Ammon's horn (tissue), 1 donor: ENCODE measurements at regions not wholly inside any gene's neighbourhood (a gene's known extent, or its start where the extent isn't known, plus 50 kb on each side); places are given as distances from the start of the nearest gene placed in this dataset.
"Not testable (repeated sequence)": the region's sequence is repeated elsewhere in the genome, so short reads cannot be mapped to it uniquely, and the experiment has no call there.

ENCODE experiments used
- DNase-seq: peaks from one replicate; pipeline ENCODE4 v3.0.0-alpha.2; 2016; ENCODE audit warnings: low spot score

DNA sequence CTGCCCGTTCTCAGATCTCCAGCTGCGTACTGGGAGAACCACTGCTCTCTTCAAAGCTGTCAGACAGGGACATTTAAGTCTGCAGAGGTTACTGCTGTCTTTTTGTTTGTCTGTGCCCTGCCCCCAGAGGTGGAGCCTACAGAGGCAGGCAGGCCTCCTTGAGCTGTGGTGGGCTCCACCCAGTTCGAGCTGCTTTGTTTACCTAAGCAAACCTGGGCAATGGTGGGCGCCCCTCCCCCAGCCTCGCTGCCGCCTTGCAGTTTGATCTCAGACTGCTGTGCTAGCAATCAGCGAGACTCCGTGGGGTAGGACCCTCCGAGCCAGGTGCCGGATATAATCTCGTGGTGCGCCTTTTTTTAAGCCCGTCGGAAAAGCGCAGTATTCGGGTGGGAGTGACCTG lies 66.2 kb upstream of the GPR141 start:
- DNase-seq: not testable (repeated sequence)

DNA sequence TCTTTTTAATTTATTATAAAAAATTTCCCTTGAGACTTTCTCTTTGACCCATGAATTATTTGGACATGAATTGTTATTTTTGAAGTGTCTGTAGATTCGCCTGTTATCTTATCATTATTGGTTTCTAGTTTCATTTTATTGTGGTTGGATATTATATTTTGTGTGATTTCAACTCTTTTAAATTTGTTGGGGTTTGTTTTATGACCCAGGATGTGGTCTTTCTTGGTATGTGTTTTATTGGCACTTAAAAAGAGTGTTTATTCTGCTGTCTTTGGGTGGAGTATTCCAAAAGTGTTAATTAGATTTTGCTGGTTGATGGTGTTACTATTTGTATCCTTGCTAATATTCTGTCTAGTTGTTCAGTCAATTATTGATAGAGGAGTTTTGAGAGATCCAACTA lies 50.5 kb upstream of the GPR141 start:
- DNase-seq: no peak
